NT2/D1 (cell line): ENCODE measurements at regions not wholly inside any gene's neighbourhood (a gene's known extent, or its start where the extent isn't known, plus 50 kb on each side); places are given as distances from the start of the nearest gene placed in this dataset.

Experiments used
- SUZ12 ChIP-seq: IDR thresholded peaks from 2 replicates; pipeline ENCODE4 v1.6.1; 2011; ENCODE audit not compliant: insufficient read length, insufficient read depth; ENCODE audit errors: extremely low read depth
- YY1 ChIP-seq: IDR thresholded peaks from 2 replicates; pipeline ENCODE4 v1.6.1; 2011; ENCODE audit not compliant: insufficient read length, insufficient read depth

- TF ChIP-seq YY1 (no peak), SUZ12 (no peak)
These were observed 143.3 kb upstream of the GPR26 start for GRCh38 chr10:123522702-123523312.
